Central memory CD4-positive, alpha-beta T cell (primary cell): ENCODE measurements at regions not wholly inside any gene's neighbourhood (a gene's known extent, or its start where the extent isn't known, plus 50 kb on each side); places are given as distances from the start of the nearest gene placed in this dataset.

Experiments
- DNase-seq: peaks from one replicate; pipeline ENCODE4 v3.0.0; 2022

DNA sequence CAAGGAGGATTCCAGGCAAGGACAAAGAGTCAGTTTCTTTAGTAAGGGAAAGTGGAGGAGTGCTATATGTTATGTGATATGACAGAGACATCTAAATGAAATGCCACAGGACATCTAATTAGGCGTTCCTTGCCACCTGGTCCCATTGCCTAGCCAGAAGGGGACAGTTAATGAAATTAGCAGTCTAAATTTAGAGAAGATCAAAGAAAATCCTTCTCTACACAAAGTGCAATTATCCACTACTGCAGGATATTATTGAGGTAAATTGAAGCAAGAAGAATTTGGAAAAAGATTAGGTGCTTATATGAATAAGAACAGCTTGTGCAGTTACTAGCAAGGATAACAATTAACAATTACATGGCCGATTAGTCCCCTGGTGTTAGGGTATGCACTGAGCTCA is 495.3 kb upstream of the NMUR2 start:
- no peak for DNase-seq

DNA sequence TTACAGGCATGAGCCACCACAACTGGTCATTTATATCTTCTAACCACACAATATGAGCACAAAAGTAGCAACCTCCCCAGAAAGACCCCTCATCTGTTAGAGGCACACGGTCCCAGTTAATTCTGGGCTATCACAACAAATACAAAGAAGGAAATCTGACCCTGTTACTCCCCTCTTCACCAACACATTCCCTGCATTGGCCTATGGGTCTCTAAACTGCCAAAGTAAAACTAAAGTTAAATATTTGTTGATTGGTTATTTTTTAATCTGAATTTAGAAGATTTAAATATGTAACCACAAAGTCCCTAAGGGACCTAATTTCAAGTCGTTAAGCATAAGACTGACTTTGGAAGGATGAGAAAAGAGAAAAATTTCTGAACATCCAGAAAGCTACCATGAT is 496.7 kb upstream of the NMUR2 start:
- no peak for DNase-seq

GRCh38 chr5:152905286-152905685 is 500.2 kb upstream of the NMUR2 start:
- DNase-seq: no peak

DNA sequence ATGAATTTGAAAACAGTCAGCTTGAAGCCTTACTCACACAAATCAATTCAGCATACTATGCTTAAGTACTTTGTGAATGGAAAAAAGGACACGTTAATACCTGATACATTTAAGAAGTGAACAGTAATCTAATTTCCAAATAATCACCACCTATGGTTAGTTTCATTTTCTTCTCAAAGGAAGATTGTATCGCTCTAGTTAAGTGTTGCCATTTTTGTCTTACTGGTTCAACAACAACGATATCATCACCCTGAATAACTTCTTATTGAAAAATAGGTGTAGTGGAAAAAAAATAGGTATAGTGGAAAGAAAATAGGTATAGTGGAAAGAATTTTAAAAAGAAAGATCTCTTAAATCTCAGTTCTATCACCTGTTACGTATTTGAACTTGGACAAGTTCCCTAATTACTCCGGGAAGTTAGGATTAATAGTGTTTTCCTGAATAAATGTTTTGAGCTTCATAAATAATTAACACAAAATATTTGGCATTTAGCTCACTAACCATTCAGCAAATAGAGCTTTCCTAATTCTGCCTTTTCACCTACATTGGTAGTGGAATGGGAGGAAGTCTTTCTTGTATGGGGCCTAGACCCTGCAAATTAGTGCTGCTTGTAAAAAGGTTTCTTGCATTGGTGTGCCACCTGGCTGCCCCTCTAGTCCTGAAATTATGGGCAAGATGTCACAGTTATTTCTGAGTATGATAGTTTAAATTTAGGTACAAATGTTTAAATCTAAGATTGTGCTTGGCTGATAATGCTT is 502.6 kb upstream of the NMUR2 start:
- no peak for DNase-seq

DNA sequence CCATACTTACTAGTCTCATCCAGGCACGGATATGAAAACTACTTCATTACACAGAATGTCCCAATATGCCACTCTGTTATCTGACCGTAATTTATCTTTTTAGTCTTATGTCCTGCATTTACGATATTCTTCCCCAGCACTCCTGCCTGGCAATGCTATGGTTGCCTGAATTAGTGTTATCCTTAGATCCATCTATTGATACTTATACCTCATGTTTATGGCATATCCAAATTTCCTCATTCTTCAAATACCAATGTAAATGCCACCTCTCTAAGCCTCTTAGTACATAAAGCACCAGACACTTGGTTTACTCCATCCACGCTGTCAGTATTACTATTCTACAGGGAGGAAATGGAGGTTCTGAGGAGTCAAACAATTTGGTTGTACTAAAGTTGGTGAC is 507.8 kb upstream of the NMUR2 start:
- no peak for DNase-seq

GRCh38 chr5:152932621-152933020 is 527.5 kb upstream of the NMUR2 start:
- DNase-seq: no peak

DNA sequence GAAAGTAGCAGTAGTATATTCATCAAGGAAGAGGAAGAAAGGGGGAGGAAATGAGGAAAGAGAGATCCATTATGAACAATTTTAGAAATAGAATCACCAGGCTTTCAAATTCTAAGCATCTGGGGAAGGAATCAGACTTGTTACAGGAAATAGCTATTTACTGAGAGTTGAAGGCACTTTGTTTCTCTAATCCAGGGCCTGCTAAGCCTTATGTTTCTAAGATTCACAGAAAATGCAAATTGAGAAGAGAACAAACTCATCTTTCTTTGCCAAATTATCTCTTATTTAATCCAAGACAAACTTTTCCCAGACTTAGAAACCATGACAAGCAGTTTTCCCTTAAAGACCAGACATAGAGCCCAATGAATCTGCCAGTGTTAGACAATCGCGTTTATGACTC is 528.0 kb upstream of the NMUR2 start:
- no peak for DNase-seq

DNA sequence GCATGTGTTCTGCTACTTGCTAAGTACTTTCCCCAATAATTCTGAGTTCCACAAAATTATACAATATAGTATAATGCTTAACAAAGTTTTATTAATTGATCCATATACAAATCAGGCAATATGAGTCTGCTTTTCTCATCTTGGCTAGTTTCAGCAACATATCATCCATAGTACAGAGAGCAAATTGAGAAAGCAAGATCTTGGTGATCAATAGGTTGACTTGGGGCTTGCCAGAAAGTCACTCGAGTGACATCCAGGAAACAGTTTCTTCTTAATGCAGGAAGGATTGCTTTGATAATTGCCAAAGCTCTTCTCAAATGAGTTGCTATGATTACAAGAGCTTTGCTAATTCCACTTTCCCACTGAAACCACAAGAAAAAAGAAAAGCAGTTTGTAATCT is 533.6 kb upstream of the NMUR2 start:
- DNase-seq: no peak

- DNase-seq: no peak
Observed at GRCh38 chr5:152942633-152943336, 537.7 kb upstream of the NMUR2 start.

GRCh38 chr5:152953788-152954483 is 536.5 kb upstream of the GRIA1 start:
- no peak for DNase-seq

GRCh38 chr5:152956943-152957613 is 533.4 kb upstream of the GRIA1 start:
- no peak for DNase-seq

GRCh38 chr5:152978141-152978835 is 512.2 kb upstream of the GRIA1 start:
- no peak for DNase-seq

- DNase-seq: no peak
Observed at GRCh38 chr5:152987131-152987530, 503.3 kb upstream of the GRIA1 start.

GRCh38 chr5:152990217-152990616 is 500.3 kb upstream of the GRIA1 start:
- DNase-seq: no peak

GRCh38 chr5:152990649-152991048 is 499.8 kb upstream of the GRIA1 start:
- no peak for DNase-seq

GRCh38 chr5:152994033-152994680 is 496.3 kb upstream of the GRIA1 start:
- no peak for DNase-seq

DNA sequence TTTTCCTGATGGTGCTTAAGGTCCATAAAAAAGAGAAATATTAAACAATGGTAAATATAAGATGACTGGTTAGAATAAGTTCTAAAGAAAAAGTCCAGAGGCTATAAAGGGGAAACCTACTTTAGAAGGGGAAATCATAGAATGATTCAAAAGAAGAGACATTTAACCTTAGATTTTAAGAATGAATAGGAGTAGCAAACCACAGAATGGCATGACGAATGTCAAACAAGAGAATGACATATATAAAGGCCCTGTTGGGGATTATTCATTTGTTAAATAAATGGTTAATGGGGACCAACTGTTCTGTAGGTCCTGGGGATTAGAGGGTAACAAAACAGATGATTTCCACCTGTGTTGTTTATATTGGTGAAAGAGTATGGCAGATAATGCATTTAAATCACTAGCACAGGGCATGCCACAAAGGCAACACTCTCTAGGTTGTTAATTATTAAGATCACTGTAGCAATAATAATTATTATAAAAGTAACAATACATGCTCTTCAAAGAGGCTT is 495.2 kb upstream of the GRIA1 start:
- no peak for DNase-seq

GRCh38 chr5:153005711-153006110 is 484.8 kb upstream of the GRIA1 start:
- no peak for DNase-seq

DNA sequence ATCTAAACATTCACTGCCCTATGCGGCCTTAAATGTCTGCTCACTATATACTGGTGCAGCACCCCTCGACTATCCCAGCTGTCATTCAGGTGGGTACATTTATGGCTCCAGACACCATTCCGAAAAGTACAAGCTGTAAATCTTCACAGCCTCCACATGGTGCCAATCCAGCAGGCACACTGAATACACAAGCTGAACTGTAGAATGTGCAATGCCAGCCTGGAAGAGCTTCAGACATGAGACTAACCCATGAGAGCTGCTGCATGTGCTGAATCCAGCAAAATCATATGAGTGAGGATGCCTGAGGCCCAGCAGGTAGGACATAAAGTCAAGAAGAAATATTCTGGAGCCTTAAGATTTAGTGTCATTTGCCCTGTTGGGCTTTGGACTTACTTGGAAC is 483.8 kb upstream of the GRIA1 start:
- no peak for DNase-seq

- DNase-seq: no peak
Observed at GRCh38 chr5:153014194-153014593, 476.3 kb upstream of the GRIA1 start.

DNA sequence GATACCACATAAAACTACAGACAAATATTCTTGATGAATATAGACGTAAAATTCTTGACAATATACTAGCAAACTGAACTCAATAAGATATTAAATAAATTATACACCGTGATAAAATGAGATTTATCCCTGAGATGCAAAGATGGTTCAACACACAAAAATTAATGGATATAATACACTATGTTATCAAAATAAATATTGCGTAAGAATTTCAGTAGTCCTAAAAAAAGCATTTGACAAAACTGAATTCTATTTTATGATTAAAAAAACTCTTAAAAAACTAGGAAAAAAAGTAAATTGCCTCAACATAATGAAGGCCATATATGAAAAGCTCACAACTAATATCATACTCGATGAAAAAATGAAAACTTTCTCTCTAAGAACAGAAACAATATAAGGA is 472.3 kb upstream of the GRIA1 start:
- DNase-seq: no peak
